ENCODE measurements at regions not wholly inside any gene's neighbourhood (a gene's known extent, or its start where the extent isn't known, plus 50 kb on each side); places are given as distances from the start of the nearest gene placed in this dataset.

DNA sequence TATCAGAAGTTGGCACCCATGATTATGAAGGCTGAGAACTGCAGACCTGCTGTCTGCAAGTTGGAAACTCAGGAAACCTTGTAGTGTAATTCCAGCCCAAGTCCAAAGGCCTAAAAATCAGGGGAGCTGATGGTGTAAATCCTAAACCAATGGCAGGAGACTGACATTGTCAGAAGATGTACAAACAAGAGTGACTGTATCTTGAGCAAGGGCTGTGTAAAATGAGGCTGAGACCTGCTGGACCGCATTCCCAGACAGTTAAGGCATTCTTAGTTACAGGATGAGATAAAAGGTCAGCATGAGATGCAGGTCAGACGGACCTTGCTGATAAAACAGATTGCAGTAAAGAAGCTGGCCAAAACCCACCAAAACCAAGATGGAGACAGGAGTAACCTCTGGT lies 147.7 kb downstream of the COG6 start:
- intact Hi-C loops (cut with DNase I): no loop called here
- DNase-seq: no peak
- no peak for ATAC-seq
- no peaks in the 10 kb centered on the region for H3K9me3 ChIP-seq
- TF ChIP-seq, protein P1, sequence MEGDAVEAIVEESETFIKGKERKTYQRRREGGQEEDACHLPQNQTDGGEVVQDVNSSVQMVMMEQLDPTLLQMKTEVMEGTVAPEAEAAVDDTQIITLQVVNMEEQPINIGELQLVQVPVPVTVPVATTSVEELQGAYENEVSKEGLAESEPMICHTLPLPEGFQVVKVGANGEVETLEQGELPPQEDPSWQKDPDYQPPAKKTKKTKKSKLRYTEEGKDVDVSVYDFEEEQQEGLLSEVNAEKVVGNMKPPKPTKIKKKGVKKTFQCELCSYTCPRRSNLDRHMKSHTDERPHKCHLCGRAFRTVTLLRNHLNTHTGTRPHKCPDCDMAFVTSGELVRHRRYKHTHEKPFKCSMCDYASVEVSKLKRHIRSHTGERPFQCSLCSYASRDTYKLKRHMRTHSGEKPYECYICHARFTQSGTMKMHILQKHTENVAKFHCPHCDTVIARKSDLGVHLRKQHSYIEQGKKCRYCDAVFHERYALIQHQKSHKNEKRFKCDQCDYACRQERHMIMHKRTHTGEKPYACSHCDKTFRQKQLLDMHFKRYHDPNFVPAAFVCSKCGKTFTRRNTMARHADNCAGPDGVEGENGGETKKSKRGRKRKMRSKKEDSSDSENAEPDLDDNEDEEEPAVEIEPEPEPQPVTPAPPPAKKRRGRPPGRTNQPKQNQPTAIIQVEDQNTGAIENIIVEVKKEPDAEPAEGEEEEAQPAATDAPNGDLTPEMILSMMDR (IDR thresholded peaks at IDR 0.05): no peak
- no peaks in the 10 kb centered on the region for H3K27me3 ChIP-seq (ENCODE audit: insufficient read depth in 3 of 3, low read length in 2 of 3)
- no peaks in the 10 kb centered on the region for H3K4me1 ChIP-seq
- H3K36me3 ChIP-seq (ENCODE audit: insufficient read depth in 1 of 2, low read depth in 1 of 2): no peaks in the 10 kb centered on the region
- 40 to 47% (median 42%) methylated on average over 2 of the region's 2 CpGs for WGBS, 3 donors
- H3K4me3 ChIP-seq: no peak overlapping the region
- no peak overlapping the region for H3K27ac ChIP-seq

DNA sequence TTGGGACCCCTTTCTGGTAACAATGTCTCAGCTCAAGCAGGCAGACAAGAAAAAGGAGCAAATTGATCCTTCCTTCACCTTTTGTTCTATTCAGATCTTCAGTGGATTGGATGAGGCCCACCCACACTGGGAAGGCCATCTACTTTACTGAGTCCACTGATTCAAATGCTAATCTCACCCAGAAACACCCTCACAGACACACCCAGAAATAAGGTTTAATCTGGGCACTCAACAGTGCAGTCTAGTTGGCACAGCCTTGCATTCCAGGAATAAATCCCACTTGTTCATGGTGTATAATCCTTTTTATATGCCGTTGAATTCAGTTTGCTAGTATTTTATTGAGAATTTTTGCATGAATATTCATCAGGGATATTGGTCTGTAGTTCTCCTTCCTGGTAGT lies 148.4 kb downstream of the COG6 start:
- H3K27ac ChIP-seq: no peak overlapping the region
- WGBS, 3 donors: 29 to 37% (median 30%) methylated on average over 1 of the region's 1 CpG
- no peaks in the 10 kb centered on the region for H3K27me3 ChIP-seq (ENCODE audit: insufficient read depth in 3 of 3, low read length in 2 of 3)
- intact Hi-C loops (cut with DNase I): no loop called here
- no peaks in the 10 kb centered on the region for H3K4me1 ChIP-seq
- TF ChIP-seq, protein P1 (IDR thresholded peaks at IDR 0.05): no peak
- DNase-seq: no peak
- no peaks in the 10 kb centered on the region for H3K9me3 ChIP-seq
- H3K4me3 ChIP-seq: no peak overlapping the region
- ATAC-seq: no peak
- H3K36me3 ChIP-seq (ENCODE audit: insufficient read depth in 1 of 2, low read depth in 1 of 2): no peaks in the 10 kb centered on the region

DNA sequence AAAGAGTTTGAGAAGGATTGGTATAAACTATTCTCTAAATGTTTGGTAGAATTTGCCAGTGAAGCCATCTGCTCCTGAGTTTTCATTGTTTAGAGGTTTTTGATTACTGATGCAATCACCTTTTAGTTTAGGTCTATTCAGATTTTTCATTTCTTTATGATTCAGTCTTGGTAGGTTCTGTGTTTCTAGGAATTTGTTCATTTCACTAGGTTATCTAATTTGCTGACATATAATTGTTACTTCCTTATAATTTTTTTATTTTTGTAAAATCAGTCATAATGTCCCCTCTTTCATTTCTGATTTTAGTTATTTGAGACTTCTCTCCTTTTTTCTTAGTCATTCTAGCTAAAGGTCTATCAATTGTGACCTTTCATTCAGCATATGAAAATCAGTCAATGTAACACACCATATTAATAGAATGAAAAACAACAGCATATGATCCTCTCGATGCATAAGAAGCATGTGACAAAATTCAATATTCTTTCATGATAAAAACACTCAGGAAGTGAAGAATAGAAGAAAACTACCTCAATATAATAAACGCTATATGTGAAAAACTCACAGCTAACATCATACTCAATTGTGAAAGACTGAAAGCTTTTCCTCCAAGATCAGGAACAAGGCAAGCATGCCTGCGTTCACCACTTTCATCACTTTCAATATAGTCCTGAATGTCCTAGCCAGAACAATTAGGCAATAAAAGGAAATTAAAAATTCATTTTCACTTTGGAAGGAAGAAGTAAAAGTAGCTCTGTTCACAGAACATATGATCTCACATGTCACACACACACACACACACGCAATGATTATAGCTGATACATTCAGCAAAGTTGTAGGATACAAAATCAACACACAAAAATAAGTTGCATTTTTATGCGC lies 149.1 kb downstream of the COG6 start:
- H3K9me3 ChIP-seq: no peaks in the 10 kb centered on the region
- intact Hi-C loops (cut with DNase I): no loop called here
- no peak overlapping the region for H3K27ac ChIP-seq
- no peak for ATAC-seq
- H3K27me3 ChIP-seq (ENCODE audit: insufficient read depth in 3 of 3, low read length in 2 of 3): no peaks in the 10 kb centered on the region
- TF ChIP-seq, protein P1 (IDR thresholded peaks at IDR 0.05): no peak
- WGBS, 3 donors: 87 to 94% (median 89%) methylated on average over 5 of the region's 5 CpGs
- DNase-seq: no peak
- no peaks in the 10 kb centered on the region for H3K36me3 ChIP-seq (ENCODE audit: insufficient read depth in 1 of 2, low read depth in 1 of 2)
- no peaks in the 10 kb centered on the region for H3K4me1 ChIP-seq
- H3K4me3 ChIP-seq: no peak overlapping the region

DNA sequence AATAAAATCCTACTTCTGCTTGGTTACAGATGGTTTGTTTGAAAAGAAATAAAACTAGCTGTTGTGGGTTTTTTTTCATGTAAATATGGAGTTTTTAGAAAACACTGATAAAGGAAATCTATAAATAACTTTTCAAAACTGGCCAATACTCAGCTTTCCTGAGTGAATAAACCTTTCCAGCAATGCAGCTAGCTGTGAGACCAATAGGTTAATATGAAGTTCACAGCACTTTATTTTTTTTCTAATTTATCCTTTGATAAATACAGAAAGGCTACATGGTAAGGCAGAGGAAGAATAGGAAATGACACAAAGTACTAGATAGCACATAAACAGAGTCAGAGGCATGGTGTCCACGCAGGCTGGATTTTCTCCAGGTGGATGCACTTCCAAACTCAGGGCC lies 154.0 kb downstream of the COG6 start:
- ATAC-seq (no peak), DNase-seq (no peak)
- intact Hi-C loops (cut with DNase I): no loop called here
- Histone ChIP-seq H3K4me1 (no peaks in the 10 kb centered on the region), H3K9me3 (no peaks in the 10 kb centered on the region), H3K27me3 (ENCODE audit: insufficient read depth in 3 of 3, low read length in 2 of 3) (no peaks in the 10 kb centered on the region), H3K36me3 (ENCODE audit: insufficient read depth in 1 of 2, low read depth in 1 of 2) (no peaks in the 10 kb centered on the region), H3K4me3 (no peak overlapping the region), H3K27ac (no peak overlapping the region)
- WGBS, 3 donors: 81 to 94% (median 87%) methylated on average over 1 of the region's 1 CpG
- TF ChIP-seq, protein P1 (IDR thresholded peaks at IDR 0.05): no peak
